ENCODE measurements at regions not wholly inside any gene's neighbourhood (a gene's known extent, or its start where the extent isn't known, plus 50 kb on each side); places are given as distances from the start of the nearest gene placed in this dataset.

- DNase-seq, result no peak
Observed at GRCh38 chr1:189816558-189816957, 661.1 kb downstream of the BRINP3 start.

GRCh38 chr1:189819751-189820150 is 657.9 kb downstream of the BRINP3 start:
- DNase-seq, result no peak

GRCh38 chr1:189821833-189822232 is 655.8 kb downstream of the BRINP3 start:
- DNase-seq, result peak; percentile 50

- peak; percentile 97 for DNase-seq
Observed at GRCh38 chr1:189834813-189835212, 642.9 kb downstream of the BRINP3 start.

GRCh38 chr1:189847613-189848012 is 630.1 kb downstream of the BRINP3 start:
- no peak for DNase-seq

- peak; percentile 78 for DNase-seq
Observed at GRCh38 chr1:189851806-189852367, 625.8 kb downstream of the BRINP3 start.

GRCh38 chr1:189859385-189859977 is 618.2 kb downstream of the BRINP3 start:
- DNase-seq, result peak; percentile 22

- DNase-seq, result peak; percentile 58
Observed at GRCh38 chr1:189866606-189867005, 611.1 kb downstream of the BRINP3 start.

- peak; percentile 56 for DNase-seq
Observed at GRCh38 chr1:189868021-189868420, 609.6 kb downstream of the BRINP3 start.

- no peak for DNase-seq
Observed at GRCh38 chr1:189874715-189875435, 602.8 kb downstream of the BRINP3 start.

GRCh38 chr1:189880135-189880534 is 597.5 kb downstream of the BRINP3 start:
- no peak for DNase-seq

- DNase-seq, result peak; percentile 100
Observed at GRCh38 chr1:189899686-189900425, 577.8 kb downstream of the BRINP3 start.

- no peak for DNase-seq
Observed at GRCh38 chr1:189904509-189904908, 573.2 kb downstream of the BRINP3 start.

GRCh38 chr1:189908113-189908512 is 569.6 kb downstream of the BRINP3 start:
- no peak for DNase-seq

GRCh38 chr1:189921613-189922012 is 556.1 kb downstream of the BRINP3 start:
- DNase-seq, result no peak

GRCh38 chr1:189927641-189928040 is 550.0 kb downstream of the BRINP3 start:
- no peak for DNase-seq

GRCh38 chr1:189929501-189930099 is 548.1 kb downstream of the BRINP3 start:
- DNase-seq, result peak; percentile 53

- no peak for DNase-seq
Observed at GRCh38 chr1:189936861-189937260, 540.8 kb downstream of the BRINP3 start.

GRCh38 chr1:189939967-189940366 is 537.7 kb downstream of the BRINP3 start:
- DNase-seq, result peak; percentile 62

- DNase-seq, result peak; percentile 11
Observed at GRCh38 chr1:189941922-189942321, 535.7 kb downstream of the BRINP3 start.

GRCh38 chr1:189958756-189959155 is 518.9 kb downstream of the BRINP3 start:
- no peak for DNase-seq

- peak; percentile 57 for DNase-seq
Observed at GRCh38 chr1:189960769-189961168, 516.9 kb downstream of the BRINP3 start.

GRCh38 chr1:189962181-189962580 is 515.5 kb downstream of the BRINP3 start:
- peak; percentile 48 for DNase-seq

Data from NCI-H69 (cell line).